GM23338 (cell line): ENCODE measurements at regions not wholly inside any gene's neighbourhood (a gene's known extent, or its start where the extent isn't known, plus 50 kb on each side); places are given as distances from the start of the nearest gene placed in this dataset.

ENCODE experiments used
- CREB1 ChIP-seq: fragments of 250-450 bp; sonication (Bioruptor Pico); IDR thresholded peaks from 2 replicates; pipeline ENCODE4 v1.5.0; 2020; ENCODE audit warnings: low read depth, mild to moderate bottlenecking, moderate library complexity
- ETS1 ChIP-seq: IDR thresholded peaks from 2 replicates; pipeline ENCODE4 v1.6.1; 2016; ENCODE audit warnings: antibody characterized with exemption
- EZH2 ChIP-seq: fragments of 200-600 bp; sonication (generic); IDR thresholded peaks from one replicate; pipeline ENCODE4 v1.8.0; 2017; ENCODE audit warnings: antibody characterized with exemption, mild to moderate bottlenecking, low read depth; ENCODE audit not compliant: unreplicated experiment
- EZH2phosphoT487 ChIP-seq: fragments of 200-600 bp; sonication (generic); IDR thresholded peaks from one replicate; pipeline ENCODE4 v1.8.1; 2018; ENCODE audit warnings: antibody characterized with exemption; ENCODE audit not compliant: unreplicated experiment
- JUNB ChIP-seq: IDR thresholded peaks from one replicate; pipeline ENCODE4 v1.6.1; 2016; ENCODE audit warnings: antibody characterized with exemption; ENCODE audit not compliant: unreplicated experiment
- NANOG ChIP-seq: IDR thresholded peaks from 2 replicates; pipeline ENCODE4 v1.6.1; 2016; ENCODE audit warnings: antibody characterized with exemption, borderline replicate concordance
- POLR2AphosphoS5 ChIP-seq: IDR thresholded peaks from 2 replicates; pipeline ENCODE4 v1.6.1; 2016; ENCODE audit warnings: antibody characterized with exemption, low read depth
- STAT1 ChIP-seq: IDR thresholded peaks from one replicate; pipeline ENCODE4 v1.6.1; 2016; ENCODE audit warnings: antibody characterized with exemption; ENCODE audit not compliant: unreplicated experiment
- ZNF114 ChIP-seq: fragments of 250-450 bp; sonication (Bioruptor Pico); IDR thresholded peaks from 2 replicates; pipeline ENCODE4 v1.5.0; 2020; ENCODE audit warnings: mild to moderate bottlenecking, moderate library complexity
- ZNF331 ChIP-seq: fragments of 250-450 bp; sonication (Bioruptor Pico); IDR thresholded peaks from 2 replicates; pipeline ENCODE4 v1.5.0; 2020; ENCODE audit warnings: low read depth, mild to moderate bottlenecking, moderate library complexity
- ZNF462 ChIP-seq: fragments of 250-450 bp; sonication (Bioruptor Pico); IDR thresholded peaks from 2 replicates; pipeline ENCODE4 v1.5.0; 2020; ENCODE audit warnings: mild to moderate bottlenecking, moderate library complexity
- TF ChIP-seq, protein P1 (sequence below), 2 experiments: fragments of 200-600 bp in 1 of 2; sonication (generic) in 1 of 2; conservative IDR thresholded peaks; 2 replicates each; pipeline versions ENCODE4 v1.5.1 to v1.6.1; 2016 to 2017; ENCODE audit warnings: antibody characterized with exemption in 2 of 2, low read depth in 2 of 2, mild to moderate bottlenecking in 2 of 2, moderate library complexity in 1 of 2
- TF ChIP-seq, protein P2 (sequence below): IDR thresholded peaks from one replicate; pipeline ENCODE4 v1.6.1; 2018; ENCODE audit warnings: antibody characterized with exemption; ENCODE audit not compliant: unreplicated experiment

- TF ChIP-seq, protein P1, sequence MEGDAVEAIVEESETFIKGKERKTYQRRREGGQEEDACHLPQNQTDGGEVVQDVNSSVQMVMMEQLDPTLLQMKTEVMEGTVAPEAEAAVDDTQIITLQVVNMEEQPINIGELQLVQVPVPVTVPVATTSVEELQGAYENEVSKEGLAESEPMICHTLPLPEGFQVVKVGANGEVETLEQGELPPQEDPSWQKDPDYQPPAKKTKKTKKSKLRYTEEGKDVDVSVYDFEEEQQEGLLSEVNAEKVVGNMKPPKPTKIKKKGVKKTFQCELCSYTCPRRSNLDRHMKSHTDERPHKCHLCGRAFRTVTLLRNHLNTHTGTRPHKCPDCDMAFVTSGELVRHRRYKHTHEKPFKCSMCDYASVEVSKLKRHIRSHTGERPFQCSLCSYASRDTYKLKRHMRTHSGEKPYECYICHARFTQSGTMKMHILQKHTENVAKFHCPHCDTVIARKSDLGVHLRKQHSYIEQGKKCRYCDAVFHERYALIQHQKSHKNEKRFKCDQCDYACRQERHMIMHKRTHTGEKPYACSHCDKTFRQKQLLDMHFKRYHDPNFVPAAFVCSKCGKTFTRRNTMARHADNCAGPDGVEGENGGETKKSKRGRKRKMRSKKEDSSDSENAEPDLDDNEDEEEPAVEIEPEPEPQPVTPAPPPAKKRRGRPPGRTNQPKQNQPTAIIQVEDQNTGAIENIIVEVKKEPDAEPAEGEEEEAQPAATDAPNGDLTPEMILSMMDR (conservative IDR thresholded peaks at IDR 0.05; ENCODE audit: low read depth in 2 of 2) = no peak
- no peak for TF ChIP-seq EZH2
- no peak for TF ChIP-seq POLR2AphosphoS5
- no peak for TF ChIP-seq EZH2phosphoT487
- no peak for TF ChIP-seq ETS1
- no peak for TF ChIP-seq STAT1
- no peak for TF ChIP-seq JUNB
- TF ChIP-seq, protein P2, sequence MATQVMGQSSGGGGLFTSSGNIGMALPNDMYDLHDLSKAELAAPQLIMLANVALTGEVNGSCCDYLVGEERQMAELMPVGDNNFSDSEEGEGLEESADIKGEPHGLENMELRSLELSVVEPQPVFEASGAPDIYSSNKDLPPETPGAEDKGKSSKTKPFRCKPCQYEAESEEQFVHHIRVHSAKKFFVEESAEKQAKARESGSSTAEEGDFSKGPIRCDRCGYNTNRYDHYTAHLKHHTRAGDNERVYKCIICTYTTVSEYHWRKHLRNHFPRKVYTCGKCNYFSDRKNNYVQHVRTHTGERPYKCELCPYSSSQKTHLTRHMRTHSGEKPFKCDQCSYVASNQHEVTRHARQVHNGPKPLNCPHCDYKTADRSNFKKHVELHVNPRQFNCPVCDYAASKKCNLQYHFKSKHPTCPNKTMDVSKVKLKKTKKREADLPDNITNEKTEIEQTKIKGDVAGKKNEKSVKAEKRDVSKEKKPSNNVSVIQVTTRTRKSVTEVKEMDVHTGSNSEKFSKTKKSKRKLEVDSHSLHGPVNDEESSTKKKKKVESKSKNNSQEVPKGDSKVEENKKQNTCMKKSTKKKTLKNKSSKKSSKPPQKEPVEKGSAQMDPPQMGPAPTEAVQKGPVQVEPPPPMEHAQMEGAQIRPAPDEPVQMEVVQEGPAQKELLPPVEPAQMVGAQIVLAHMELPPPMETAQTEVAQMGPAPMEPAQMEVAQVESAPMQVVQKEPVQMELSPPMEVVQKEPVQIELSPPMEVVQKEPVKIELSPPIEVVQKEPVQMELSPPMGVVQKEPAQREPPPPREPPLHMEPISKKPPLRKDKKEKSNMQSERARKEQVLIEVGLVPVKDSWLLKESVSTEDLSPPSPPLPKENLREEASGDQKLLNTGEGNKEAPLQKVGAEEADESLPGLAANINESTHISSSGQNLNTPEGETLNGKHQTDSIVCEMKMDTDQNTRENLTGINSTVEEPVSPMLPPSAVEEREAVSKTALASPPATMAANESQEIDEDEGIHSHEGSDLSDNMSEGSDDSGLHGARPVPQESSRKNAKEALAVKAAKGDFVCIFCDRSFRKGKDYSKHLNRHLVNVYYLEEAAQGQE = no peak
- no peak for TF ChIP-seq ZNF114
- TF ChIP-seq CREB1 (CRISPR knock-in tag) = no peak
- TF ChIP-seq ZNF331 (CRISPR knock-in tag) = no peak
- TF ChIP-seq NANOG = no peak
- TF ChIP-seq ZNF462 (CRISPR knock-in tag) = no peak
These were observed 204.8 kb downstream of the NUAK1 start for GRCh38 chr12:105933671-105934665.
